NCI-H187 (cell line): ENCODE measurements at regions not wholly inside any gene's neighbourhood (a gene's known extent, or its start where the extent isn't known, plus 50 kb on each side); places are given as distances from the start of the nearest gene placed in this dataset.

Source experiments
- DNase-seq, 2 experiments: peaks; one replicate each; lab custom pipeline; 2025; lab: John Stamatoyannopoulos, UW

DNA sequence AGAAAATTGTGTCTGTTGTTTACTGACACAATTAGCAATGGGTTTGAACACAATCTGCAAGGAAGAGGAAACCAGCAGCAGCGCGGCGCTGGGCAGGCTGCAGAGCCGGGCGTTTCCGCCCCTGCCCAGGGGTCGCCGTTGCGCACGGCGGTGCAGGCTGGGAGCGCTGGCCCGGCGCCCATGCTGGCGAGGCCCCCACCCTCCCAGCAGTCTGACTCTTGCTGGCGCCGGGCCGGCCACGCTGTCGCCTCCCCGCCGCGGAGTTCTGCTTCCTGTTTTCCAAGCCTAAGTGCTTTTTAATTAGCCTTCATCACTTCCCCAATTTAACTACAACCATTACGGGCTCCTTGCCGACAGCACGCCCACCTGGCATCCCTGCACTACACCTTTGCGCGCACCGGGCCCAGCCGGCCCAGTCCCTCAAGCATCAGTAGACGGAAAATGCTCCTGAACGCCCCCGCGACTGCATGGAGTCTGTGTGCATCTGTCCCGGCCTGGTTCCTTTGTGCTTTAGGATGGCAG is 212.1 kb downstream of the GXYLT1 start:
- DNase-seq: peak; percentile 87 to 96

GRCh38 chr12:41930866-41931437 is 213.7 kb downstream of the GXYLT1 start:
- no peak for DNase-seq

DNA sequence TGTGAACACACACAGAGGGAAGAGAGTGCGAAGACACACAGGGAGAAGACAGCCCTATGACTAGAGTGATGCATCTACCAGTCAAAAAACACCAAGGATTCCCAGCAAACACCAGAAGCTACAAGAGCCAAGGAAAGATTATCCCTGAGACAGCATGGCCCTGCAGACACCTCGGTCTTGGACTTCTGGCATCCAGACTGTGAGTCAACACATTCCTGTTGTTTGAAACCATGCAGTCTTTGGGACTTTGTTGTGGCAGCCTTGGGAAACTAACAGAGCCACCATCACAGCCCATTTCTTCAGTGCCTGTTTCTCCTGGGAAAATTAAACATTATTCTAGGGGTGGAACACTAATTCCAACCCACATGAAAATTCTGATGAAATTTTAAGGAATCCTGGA is 220.6 kb downstream of the GXYLT1 start:
- no peak for DNase-seq

GRCh38 chr12:41923351-41923750 is 221.3 kb downstream of the GXYLT1 start:
- DNase-seq: no peak

- peak in 1 of 2 experiments; percentile 26 for DNase-seq
These were observed 224.3 kb downstream of the GXYLT1 start for GRCh38 chr12:41920355-41920754.

DNA sequence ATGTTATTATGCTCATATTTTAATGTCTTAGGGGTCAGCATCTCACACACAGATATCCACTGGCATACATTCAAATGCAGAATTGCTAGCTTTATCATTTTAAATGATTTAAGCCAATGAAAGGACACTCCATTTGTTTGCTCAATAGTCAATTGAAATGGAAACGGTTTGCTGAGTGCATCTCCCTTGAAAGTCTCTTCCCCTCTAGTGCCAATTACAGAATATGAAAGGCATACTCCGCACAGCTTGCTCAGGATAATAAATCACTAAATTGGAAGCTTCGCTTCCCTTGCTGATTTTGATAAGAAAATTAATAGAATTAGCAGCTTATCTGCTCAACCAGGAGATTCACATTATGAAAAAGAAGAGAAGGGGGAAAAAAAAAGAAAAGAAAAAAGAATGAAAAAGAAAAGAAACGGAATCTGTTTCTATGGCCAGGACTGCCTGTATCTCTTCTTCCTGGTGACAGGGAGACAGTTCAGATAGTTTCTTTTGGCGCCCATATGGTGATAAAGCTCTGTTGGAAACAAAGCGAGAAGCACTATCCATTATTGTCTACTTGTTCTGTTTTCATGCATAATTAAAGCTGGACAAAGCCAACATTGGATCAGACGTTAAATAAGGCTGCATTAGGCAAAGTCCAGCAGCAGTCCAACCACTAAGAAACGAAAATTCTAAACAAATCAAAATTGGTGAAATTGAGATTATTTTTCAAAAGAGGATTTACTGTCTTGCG is 225.0 kb downstream of the GXYLT1 start:
- peak; percentile 84 to 95 for DNase-seq

GRCh38 chr12:41919048-41919447 is 225.6 kb downstream of the GXYLT1 start:
- DNase-seq: no peak

DNA sequence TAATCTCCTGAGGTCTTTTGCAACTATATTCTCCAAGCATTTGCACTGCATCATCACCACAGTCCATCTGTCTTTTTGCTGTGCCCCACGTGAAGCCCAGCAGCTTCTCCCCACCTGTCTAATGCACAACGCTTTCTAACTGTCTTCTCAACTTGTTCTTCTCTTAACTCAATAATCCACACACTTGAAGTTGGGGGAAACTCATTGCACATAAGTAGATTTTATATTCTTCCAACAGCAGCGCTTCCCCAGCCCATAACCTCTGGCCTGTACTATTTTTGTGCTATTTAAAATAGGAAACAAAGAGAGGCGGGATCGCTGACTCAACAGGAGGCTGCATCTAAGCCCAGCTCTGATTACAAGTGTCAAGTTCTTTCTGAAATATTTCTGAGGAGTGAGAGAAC is 226.7 kb downstream of the GXYLT1 start:
- DNase-seq: peak; percentile 72 to 77

DNA sequence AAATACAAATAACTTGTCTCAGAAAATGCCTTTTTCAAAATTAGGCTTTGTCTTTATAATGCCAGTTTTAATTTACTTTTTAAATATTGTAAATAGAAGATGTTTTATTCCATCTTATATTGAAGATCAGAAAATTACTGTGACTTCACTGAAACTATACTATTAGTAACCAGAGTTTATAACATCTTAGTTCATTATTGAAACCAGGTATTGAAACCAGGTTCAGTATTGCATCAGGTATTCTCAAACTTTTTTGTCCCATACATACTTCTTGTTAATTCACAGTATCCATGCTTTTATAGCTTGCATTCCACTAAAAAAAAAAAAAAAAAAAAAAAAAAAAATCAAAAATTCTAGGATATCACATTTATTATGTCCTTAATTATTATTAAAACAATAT is 227.5 kb downstream of the GXYLT1 start:
- no peak for DNase-seq

DNA sequence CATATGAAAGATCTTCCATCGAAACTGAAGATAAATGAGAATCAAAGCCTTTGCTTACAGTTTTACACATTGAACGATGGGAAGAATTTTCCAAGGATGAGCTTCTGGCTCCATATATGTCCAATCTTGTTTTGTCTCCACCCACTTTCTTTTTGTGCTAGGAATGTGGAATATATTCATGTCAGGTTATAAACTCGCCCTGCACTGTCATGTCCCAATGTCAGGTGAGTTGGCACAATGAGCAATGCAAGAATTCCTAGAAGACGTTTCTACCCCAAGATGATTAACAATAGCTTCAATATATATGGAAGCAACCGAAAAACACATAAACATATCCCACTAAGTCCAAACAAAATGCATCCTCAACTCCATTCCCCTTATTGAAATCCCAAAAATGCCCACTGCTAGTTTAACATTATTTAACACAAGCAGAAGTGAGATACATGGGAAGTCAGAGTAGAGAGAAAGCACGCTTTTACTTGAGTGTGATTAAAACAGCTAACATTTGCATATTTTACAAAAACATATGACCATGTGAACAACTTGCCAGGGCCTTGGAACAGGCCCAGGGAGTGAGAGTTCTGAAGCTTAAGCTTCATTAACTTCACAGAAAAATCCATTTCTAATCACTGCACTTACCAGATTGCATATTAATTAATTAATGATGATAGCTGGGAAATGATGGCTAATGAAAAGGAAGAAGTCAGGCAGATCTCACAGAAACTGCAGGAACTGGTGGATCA is 233.9 kb downstream of the GXYLT1 start:
- no peak for DNase-seq

DNA sequence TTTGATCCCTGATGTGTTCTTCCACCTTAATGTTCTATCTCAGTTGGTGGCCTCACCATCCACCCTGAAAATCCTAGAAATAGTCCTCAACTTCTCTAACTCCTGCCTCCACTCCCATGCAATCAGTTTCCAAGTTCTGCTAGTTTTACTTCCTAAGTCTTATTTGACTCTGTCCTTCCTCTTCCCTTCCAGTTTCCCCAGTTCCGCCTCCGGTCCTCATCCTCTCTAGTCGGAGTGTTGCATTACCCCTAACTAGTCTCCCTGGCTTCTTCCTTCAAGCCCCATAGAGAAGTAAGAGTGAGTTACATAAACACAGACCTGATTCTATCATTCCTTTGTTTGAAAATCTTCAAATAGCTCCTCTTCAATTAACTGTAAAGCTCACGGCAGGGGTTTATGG is 236.5 kb downstream of the GXYLT1 start:
- DNase-seq: no peak

- DNase-seq: no peak
These were observed 237.1 kb downstream of the GXYLT1 start for GRCh38 chr12:41907550-41907949.

- DNase-seq: no peak
These were observed 237.7 kb downstream of the GXYLT1 start for GRCh38 chr12:41907021-41907420.

DNA sequence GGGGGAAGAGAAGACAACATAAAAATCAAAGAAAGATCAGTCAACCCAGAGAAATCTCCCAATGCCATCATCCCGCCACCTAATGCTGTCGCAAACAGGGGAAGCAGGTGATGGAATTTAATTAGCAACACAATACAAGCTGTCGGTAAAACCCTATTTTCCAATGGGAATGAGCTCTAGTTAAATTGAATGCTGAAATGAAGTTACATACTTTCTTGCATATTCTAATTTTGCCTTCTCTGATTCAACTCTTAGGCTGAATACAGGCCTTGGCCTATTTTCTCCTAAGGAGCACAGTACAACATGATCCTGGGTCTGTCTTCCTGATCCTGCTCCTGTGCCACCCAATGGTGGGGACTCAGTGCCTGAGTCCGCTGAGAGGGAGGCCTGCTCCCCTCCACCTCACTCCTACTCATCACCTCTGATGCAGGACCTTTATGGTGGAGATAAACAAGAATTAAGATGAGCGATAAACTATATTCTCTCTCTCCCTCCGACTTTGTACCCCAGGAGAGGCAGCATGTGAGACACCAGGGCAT is 238.8 kb downstream of the GXYLT1 start:
- no peak for DNase-seq

DNA sequence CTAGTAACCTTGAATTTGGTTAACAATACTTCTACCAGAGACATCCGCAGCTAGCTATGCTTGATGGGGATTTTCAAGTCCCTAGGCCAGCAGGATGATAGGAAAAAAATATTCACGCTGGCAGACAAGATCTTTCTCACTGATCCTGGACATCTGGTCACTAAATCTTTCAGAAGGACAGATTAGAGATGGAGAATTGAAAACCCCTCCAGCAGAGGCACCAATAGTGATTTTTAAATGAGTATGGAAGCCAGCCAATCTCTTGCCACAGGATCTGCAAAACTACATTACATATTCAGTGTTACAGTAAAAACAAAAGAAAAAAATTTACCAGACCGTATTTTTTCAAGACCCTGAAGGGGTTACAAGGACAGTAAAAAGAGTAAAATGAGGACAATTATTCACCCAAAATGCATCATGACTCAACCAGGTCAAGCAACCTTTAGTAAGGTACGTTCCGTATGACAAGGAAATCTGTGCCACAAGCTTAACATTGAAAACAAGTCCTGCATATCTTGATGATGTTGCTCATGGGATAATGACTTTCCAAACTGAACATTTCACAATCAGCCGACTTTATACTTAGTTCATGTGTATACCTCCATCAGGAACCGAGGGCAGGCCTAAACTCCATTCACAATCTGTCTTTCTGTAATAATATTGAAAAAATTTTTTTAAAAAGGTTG is 239.5 kb downstream of the GXYLT1 start:
- no peak for DNase-seq

GRCh38 chr12:41904041-41904440 is 240.6 kb downstream of the GXYLT1 start:
- DNase-seq: no peak

GRCh38 chr12:41903014-41903708 is 241.5 kb downstream of the GXYLT1 start:
- DNase-seq: no peak

- no peak for DNase-seq
These were observed 245.1 kb downstream of the GXYLT1 start for GRCh38 chr12:41899577-41899976.

- no peak for DNase-seq
These were observed 247.1 kb downstream of the GXYLT1 start for GRCh38 chr12:41897593-41897992.

DNA sequence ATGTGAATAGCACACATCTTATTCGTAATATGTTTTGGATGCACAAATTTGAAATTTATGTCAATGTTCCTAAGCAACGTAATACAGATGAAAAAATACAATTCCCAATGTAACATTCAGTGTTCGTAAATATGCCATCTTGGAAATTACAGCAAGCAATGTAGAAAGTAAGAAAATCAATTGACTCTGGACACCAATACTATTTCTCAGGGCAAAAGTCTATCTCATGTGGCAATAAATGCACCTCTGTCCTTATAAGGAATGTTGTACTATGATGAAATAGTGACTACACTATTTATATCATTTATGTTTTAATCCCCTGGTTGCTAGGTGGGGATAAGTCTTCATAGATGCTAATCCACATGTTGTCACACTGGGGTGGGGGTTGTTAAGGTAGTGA is 251.2 kb downstream of the GXYLT1 start:
- DNase-seq: no peak

DNA sequence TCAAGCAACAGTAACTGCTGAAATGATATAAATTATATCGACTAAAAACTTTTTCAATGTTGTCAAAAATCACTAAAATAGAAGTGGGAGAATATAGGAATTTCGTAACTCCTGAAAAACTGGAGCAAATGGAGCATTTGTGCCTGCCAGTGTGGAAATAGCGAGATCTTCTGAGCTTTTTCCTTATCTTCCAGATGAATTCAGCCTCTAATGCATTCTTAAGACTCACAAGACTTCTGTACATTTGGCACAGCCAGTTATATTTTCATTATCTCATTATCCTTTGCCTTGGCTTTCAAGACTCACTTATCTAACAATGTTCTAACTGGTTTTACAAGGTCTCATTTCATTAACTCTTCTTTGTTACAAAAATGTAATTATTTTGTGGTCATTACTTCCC is 252.4 kb downstream of the GXYLT1 start:
- no peak for DNase-seq

DNA sequence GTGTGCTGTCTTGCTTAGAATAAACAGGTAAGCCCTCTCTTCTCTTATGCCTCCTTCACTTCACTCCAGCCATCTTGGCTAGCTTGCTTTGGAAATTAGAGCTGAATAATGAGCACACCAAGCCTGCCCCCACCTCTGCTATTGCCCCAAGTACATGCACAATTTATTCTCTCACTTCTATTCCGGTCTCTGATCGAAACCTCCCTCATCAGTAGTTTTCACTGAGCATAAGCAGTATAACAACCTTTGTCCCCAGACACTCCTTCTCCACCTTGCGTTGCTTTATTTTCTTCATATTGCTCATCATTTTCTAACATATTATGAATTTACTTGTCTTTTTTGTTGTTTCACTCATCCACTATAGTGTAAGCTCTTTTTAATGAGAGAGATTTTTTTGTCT is 253.4 kb downstream of the GXYLT1 start:
- DNase-seq: no peak
